GM19238 (cell line): ENCODE measurements at regions not wholly inside any gene's neighbourhood (a gene's known extent, or its start where the extent isn't known, plus 50 kb on each side); places are given as distances from the start of the nearest gene placed in this dataset.
"Not testable (repeated sequence)": the region's sequence is repeated elsewhere in the genome, so short reads cannot be mapped to it uniquely, and the experiment has no call there.

Experiments
- DNase-seq: peaks from one replicate; pipeline ENCODE4 v3.0.0; 2011; ENCODE audit warnings: low spot score; ENCODE audit not compliant: insufficient read length

- no peak for DNase-seq
These were observed 140.2 kb upstream of the KCNK1 start for GRCh38 chr1:233473549-233474204.

GRCh38 chr1:233477359-233477758 lies 136.5 kb upstream of the KCNK1 start:
- DNase-seq, result no peak

GRCh38 chr1:233478611-233479010 lies 135.3 kb upstream of the KCNK1 start:
- no peak for DNase-seq

- no peak for DNase-seq
These were observed 134.6 kb upstream of the KCNK1 start for GRCh38 chr1:233479110-233479890.

GRCh38 chr1:233480198-233480597 lies 133.7 kb upstream of the KCNK1 start:
- DNase-seq, result no peak

- no peak for DNase-seq
These were observed 131.5 kb upstream of the KCNK1 start for GRCh38 chr1:233482388-233482787.

- no peak for DNase-seq
These were observed 128.5 kb upstream of the KCNK1 start for GRCh38 chr1:233485385-233485784.

- DNase-seq, result no peak
These were observed 128.0 kb upstream of the KCNK1 start for GRCh38 chr1:233485809-233486398.

GRCh38 chr1:233487408-233487807 lies 126.5 kb upstream of the KCNK1 start:
- DNase-seq, result no peak

GRCh38 chr1:233489411-233489810 lies 124.5 kb upstream of the KCNK1 start:
- DNase-seq, result no peak

GRCh38 chr1:233490488-233490887 lies 123.4 kb upstream of the KCNK1 start:
- no peak for DNase-seq

- no peak for DNase-seq
These were observed 121.8 kb upstream of the KCNK1 start for GRCh38 chr1:233491953-233492620.

- no peak for DNase-seq
These were observed 116.9 kb upstream of the KCNK1 start for GRCh38 chr1:233496993-233497392.

GRCh38 chr1:233497679-233498078 lies 116.2 kb upstream of the KCNK1 start:
- no peak for DNase-seq

GRCh38 chr1:233500106-233500505 lies 113.8 kb upstream of the KCNK1 start:
- DNase-seq, result no peak

- DNase-seq, result no peak
These were observed 110.4 kb upstream of the KCNK1 start for GRCh38 chr1:233503366-233503954.

GRCh38 chr1:233505130-233505529 lies 108.8 kb upstream of the KCNK1 start:
- DNase-seq, result no peak

GRCh38 chr1:233505889-233506288 lies 108.0 kb upstream of the KCNK1 start:
- DNase-seq, result not testable (repeated sequence)

GRCh38 chr1:233509526-233509925 lies 104.4 kb upstream of the KCNK1 start:
- no peak for DNase-seq

- no peak for DNase-seq
These were observed 101.4 kb upstream of the KCNK1 start for GRCh38 chr1:233512538-233512937.

GRCh38 chr1:233513431-233513830 lies 100.5 kb upstream of the KCNK1 start:
- DNase-seq, result no peak

GRCh38 chr1:233514946-233515391 lies 98.9 kb upstream of the KCNK1 start:
- no peak for DNase-seq
